ENCODE measurements at regions not wholly inside any gene's neighbourhood (a gene's known extent, or its start where the extent isn't known, plus 50 kb on each side); places are given as distances from the start of the nearest gene placed in this dataset.

- H3K27ac ChIP-seq, result no peak overlapping the region
- no peak for TF ChIP-seq CTCF (conservative IDR thresholded peaks at IDR 0.05)
Observed at GRCh38 chr18:40382197-40382596, 1572.8 kb upstream of the PIK3C3 start.

GRCh38 chr18:40380686-40381439 is 1574.2 kb upstream of the PIK3C3 start:
- no peak for TF ChIP-seq CTCF (conservative IDR thresholded peaks at IDR 0.05)
- no peak overlapping the region for H3K27ac ChIP-seq

GRCh38 chr18:40375837-40376236 is 1579.2 kb upstream of the PIK3C3 start:
- no peak overlapping the region for H3K27ac ChIP-seq
- TF ChIP-seq CTCF (conservative IDR thresholded peaks at IDR 0.05), result no peak

- H3K27ac ChIP-seq, result no peak overlapping the region
- no peak for TF ChIP-seq CTCF (conservative IDR thresholded peaks at IDR 0.05)
Observed at GRCh38 chr18:40371673-40372072, 1583.4 kb upstream of the PIK3C3 start.

- H3K27ac ChIP-seq, result no peak overlapping the region
- TF ChIP-seq CTCF (conservative IDR thresholded peaks at IDR 0.05), result no peak
Observed at GRCh38 chr18:40367576-40367975, 1587.5 kb upstream of the PIK3C3 start.

GRCh38 chr18:40366521-40366920 is 1588.5 kb upstream of the PIK3C3 start:
- no peak overlapping the region for H3K27ac ChIP-seq
- no peak for TF ChIP-seq CTCF (conservative IDR thresholded peaks at IDR 0.05)

GRCh38 chr18:40365526-40365925 is 1589.5 kb upstream of the PIK3C3 start:
- no peak for TF ChIP-seq CTCF (conservative IDR thresholded peaks at IDR 0.05)
- no peak overlapping the region for H3K27ac ChIP-seq

Data from VCaP (cell line).